Astrocyte (in vitro differentiated cells and primary cell): ENCODE measurements at regions not wholly inside any gene's neighbourhood (a gene's known extent, or its start where the extent isn't known, plus 50 kb on each side); places are given as distances from the start of the nearest gene placed in this dataset.
A peak's percentile ranks its signal among the peaks of the same experiment; 100 is the strongest.

Experiments
- DNase-seq: peaks from one replicate; pipeline ENCODE4 v3.0.0-alpha.2; 2010; ENCODE audit warnings: low read depth
- FAIRE-seq: peaks from 2 replicates; lab custom pipeline; 2011; peaks lifted over from hg19 to GRCh38; lab: Jason Lieb, UNC
- H2AFZ ChIP-seq: 2 replicates; pipeline ENCODE4 v1.6.0; 2012; ENCODE audit warnings: low read depth, low read length, inconsistent platforms
- H3K27ac ChIP-seq: 2 replicates; pipeline ENCODE4 v1.5.1; 2011; ENCODE audit warnings: low read depth, low read length, inconsistent platforms
- H3K27me3 ChIP-seq: 2 replicates; pipeline ENCODE4 v1.6.0; 2011; ENCODE audit warnings: low read length, inconsistent platforms; ENCODE audit not compliant: insufficient read depth
- H3K36me3 ChIP-seq: 2 replicates; pipeline ENCODE4 v1.5.1; 2011; ENCODE audit warnings: low read length, inconsistent platforms; ENCODE audit not compliant: insufficient read depth
- H3K4me1 ChIP-seq: 2 replicates; pipeline ENCODE4 v1.5.1; 2011; ENCODE audit warnings: low read length, inconsistent platforms; ENCODE audit not compliant: insufficient read depth
- H3K4me2 ChIP-seq: 2 replicates; pipeline ENCODE4 v1.6.0; 2012; ENCODE audit warnings: low read length, inconsistent platforms
- H3K4me3 ChIP-seq: 2 replicates; pipeline ENCODE4 v1.5.1; 2011; ENCODE audit warnings: low read depth, mild to moderate bottlenecking, low read length, inconsistent platforms; ENCODE audit not compliant: insufficient read depth
- H3K79me2 ChIP-seq: 2 replicates; pipeline ENCODE4 v1.6.0; 2012; ENCODE audit warnings: mild to moderate bottlenecking, low read length, inconsistent platforms; ENCODE audit not compliant: insufficient read depth
- H3K9ac ChIP-seq: 2 replicates; pipeline ENCODE4 v1.6.0; 2012; ENCODE audit warnings: mild to moderate bottlenecking, low read length, inconsistent platforms
- H3K9me3 ChIP-seq: 2 replicates; pipeline ENCODE4 v1.5.1; 2012; ENCODE audit warnings: low read depth, mild to moderate bottlenecking, low read length, inconsistent platforms; ENCODE audit not compliant: insufficient read depth
- H4K20me1 ChIP-seq: 2 replicates; pipeline ENCODE4 v1.6.0; 2012; ENCODE audit warnings: low read length, inconsistent platforms; ENCODE audit not compliant: insufficient read depth
- H3K27ac Mint-ChIP-seq: one replicate; pipeline ENCODE4 v1.8.0; 2021; ENCODE audit warnings: mild to moderate bottlenecking, mixed read lengths; ENCODE audit not compliant: unreplicated experiment
- H3K27me3 Mint-ChIP-seq: one replicate; pipeline ENCODE4 v1.8.0; 2021; ENCODE audit warnings: low read depth, mixed read lengths; ENCODE audit not compliant: unreplicated experiment
- H3K36me3 Mint-ChIP-seq: one replicate; pipeline ENCODE4 v1.8.0; 2021; ENCODE audit warnings: low read depth, mixed read lengths; ENCODE audit not compliant: unreplicated experiment
- H3K4me1 Mint-ChIP-seq: one replicate; pipeline ENCODE4 v1.8.0; 2021; ENCODE audit warnings: low read depth, mixed read lengths; ENCODE audit not compliant: unreplicated experiment
- H3K4me3 Mint-ChIP-seq: one replicate; pipeline ENCODE4 v1.8.0; 2021; ENCODE audit warnings: mild to moderate bottlenecking, moderate library complexity, mixed read lengths; ENCODE audit not compliant: unreplicated experiment
- H3K9me3 Mint-ChIP-seq: one replicate; pipeline ENCODE4 v1.8.0; 2021; ENCODE audit warnings: mild to moderate bottlenecking, mixed read lengths; ENCODE audit not compliant: unreplicated experiment
- CTCF ChIP-seq: IDR thresholded peaks from 2 replicates; pipeline ENCODE4 v1.5.1; 2011; ENCODE audit warnings: low read depth, mild to moderate bottlenecking, inconsistent platforms, low read length, moderate library complexity; ENCODE audit not compliant: insufficient read depth
- EZH2 ChIP-seq: IDR thresholded peaks from 2 replicates; pipeline ENCODE4 v1.6.1; 2012; ENCODE audit warnings: mild to moderate bottlenecking, low read length, inconsistent platforms; ENCODE audit not compliant: insufficient read depth

DNA sequence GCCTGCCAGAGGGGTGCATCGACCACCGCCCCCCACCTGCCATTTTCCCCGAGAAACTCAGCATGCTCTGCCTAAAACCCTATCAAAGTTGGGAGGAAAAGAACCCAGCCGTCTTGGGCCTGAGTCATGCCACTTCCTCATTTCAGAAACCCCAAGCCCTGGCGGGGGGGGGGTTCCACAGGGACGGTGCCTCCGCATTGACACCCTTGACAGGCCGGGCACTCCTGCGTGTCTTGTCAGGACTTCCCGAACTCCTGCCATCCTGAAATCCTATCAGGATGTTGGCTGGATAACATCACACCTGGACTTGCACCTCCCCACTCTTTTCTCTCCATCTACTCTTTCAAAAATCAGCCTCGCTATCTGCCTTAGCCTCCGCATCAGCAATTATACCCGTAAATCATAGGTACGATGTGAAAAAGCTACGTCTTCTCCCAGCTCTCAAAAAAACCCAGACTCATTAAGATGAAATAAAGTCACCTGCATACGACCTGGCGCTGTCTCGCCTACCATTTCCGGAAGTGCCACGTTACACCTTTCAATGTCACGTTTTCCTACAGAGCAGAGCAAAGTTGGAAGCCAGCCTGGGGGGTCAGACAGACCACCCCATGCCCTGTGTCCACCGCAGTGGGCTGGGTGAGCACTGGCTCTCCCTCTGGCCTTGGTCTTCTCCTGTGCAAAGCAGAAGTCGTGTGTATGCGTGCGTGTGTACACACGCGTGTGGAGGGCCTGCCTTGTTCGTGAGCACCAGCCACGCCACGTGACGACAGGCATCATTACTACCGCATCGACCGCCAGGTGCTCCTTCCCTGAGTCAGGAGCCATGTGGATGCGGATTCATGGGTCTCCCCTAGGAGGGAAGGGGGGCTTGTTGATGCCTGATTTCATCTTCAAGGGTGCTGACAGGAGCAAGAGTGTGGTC, 96.7 kb downstream of the RFLNA start:
- H2AFZ ChIP-seq = no peak overlapping the region
- peaks cover 73% of the 10 kb centered on the region for H3K4me1 ChIP-seq
- peak overlapping the region; percentile 64 for H3K27ac Mint-ChIP-seq
- H3K36me3 ChIP-seq = no peaks in the 10 kb centered on the region
- peak overlapping the region; percentile 6 for H3K4me3 ChIP-seq
- no peaks in the 10 kb centered on the region for H3K27me3 Mint-ChIP-seq
- H3K27me3 ChIP-seq = no peaks in the 10 kb centered on the region
- H3K4me1 Mint-ChIP-seq = peaks cover 40% of the 10 kb centered on the region
- no peak for FAIRE-seq
- peak overlapping the region; percentile 96 for H3K27ac ChIP-seq
- H3K9me3 Mint-ChIP-seq = no peaks in the 10 kb centered on the region
- H3K9ac ChIP-seq = peak overlapping the region; percentile 72
- peak overlapping the region; percentile 37 for H3K4me3 Mint-ChIP-seq
- H3K4me2 ChIP-seq = peak overlapping the region; percentile 80
- TF ChIP-seq EZH2 (no peak), CTCF (no peak)
- H3K9me3 ChIP-seq = no peaks in the 10 kb centered on the region
- DNase-seq = peak; percentile 59
- H4K20me1 ChIP-seq = peaks cover 61% of the 10 kb centered on the region
- peaks cover 19% of the 10 kb centered on the region for H3K36me3 Mint-ChIP-seq
- peaks cover 41% of the 10 kb centered on the region for H3K79me2 ChIP-seq

GRCh38 chr12:124390442-124391097, 95.7 kb downstream of the RFLNA start:
- peaks cover 52% of the 10 kb centered on the region for H3K79me2 ChIP-seq
- peaks cover 79% of the 10 kb centered on the region for H3K4me1 ChIP-seq
- Mint-ChIP-seq H3K4me3 (peak overlapping the region; percentile 71), H3K27ac (peak overlapping the region; percentile 80), H3K4me1 (peaks cover 38% of the 10 kb centered on the region), H3K27me3 (no peaks in the 10 kb centered on the region), H3K9me3 (no peaks in the 10 kb centered on the region), H3K36me3 (peaks cover 13% of the 10 kb centered on the region)
- H3K9ac ChIP-seq = peak overlapping the region; percentile 72
- DNase-seq (peak; percentile 76), FAIRE-seq (no peak)
- H3K27me3 ChIP-seq = no peaks in the 10 kb centered on the region
- peak overlapping the region; percentile 96 for H3K27ac ChIP-seq
- no peaks in the 10 kb centered on the region for H3K36me3 ChIP-seq
- H3K9me3 ChIP-seq = no peaks in the 10 kb centered on the region
- peak overlapping the region; percentile 80 for H3K4me2 ChIP-seq
- no peak overlapping the region for H2AFZ ChIP-seq
- H4K20me1 ChIP-seq = peaks cover 62% of the 10 kb centered on the region
- no peak for TF ChIP-seq CTCF
- peak overlapping the region; percentile 6 for H3K4me3 ChIP-seq
